Activated CD4-positive, CD25-positive, alpha-beta regulatory T cell (primary cell): ENCODE measurements at regions not wholly inside any gene's neighbourhood (a gene's known extent, or its start where the extent isn't known, plus 50 kb on each side); places are given as distances from the start of the nearest gene placed in this dataset.
"Not testable (repeated sequence)": the region's sequence is repeated elsewhere in the genome, so short reads cannot be mapped to it uniquely, and the experiment has no call there.

Experiments used
- DNase-seq, 4 experiments: peaks; one replicate each; lab custom pipeline; 2025; lab: John Stamatoyannopoulos, UW

- DNase-seq: peak in 3 of 4 experiments; percentile 1 to 21 (median 3)
Measured at GRCh38 chr13:50387051-50387581, 371.9 kb downstream of the KCNRG start.

GRCh38 chr13:50388481-50388880 lies 373.2 kb downstream of the KCNRG start:
- no peak for DNase-seq

GRCh38 chr13:50389726-50390125 lies 374.5 kb downstream of the KCNRG start:
- no peak for DNase-seq

GRCh38 chr13:50390503-50391248 lies 375.4 kb downstream of the KCNRG start:
- DNase-seq: no peak

GRCh38 chr13:50392977-50393376 lies 377.7 kb downstream of the KCNRG start:
- DNase-seq: no peak

GRCh38 chr13:50393628-50394027 lies 378.4 kb downstream of the KCNRG start:
- no peak for DNase-seq

- DNase-seq: no peak
Measured at GRCh38 chr13:50396001-50396400, 380.8 kb downstream of the KCNRG start.

GRCh38 chr13:50396618-50397017 lies 381.4 kb downstream of the KCNRG start:
- DNase-seq: not testable (repeated sequence)

GRCh38 chr13:50400035-50400726 lies 384.9 kb downstream of the KCNRG start:
- no peak for DNase-seq

- no peak for DNase-seq
Measured at GRCh38 chr13:50401049-50401505, 385.8 kb downstream of the KCNRG start.

- DNase-seq: no peak
Measured at GRCh38 chr13:50401721-50402465, 386.6 kb downstream of the KCNRG start.

GRCh38 chr13:50403311-50403710 lies 388.1 kb downstream of the KCNRG start:
- no peak for DNase-seq

- no peak for DNase-seq
Measured at GRCh38 chr13:50404116-50404515, 388.9 kb downstream of the KCNRG start.

- DNase-seq: no peak
Measured at GRCh38 chr13:50404769-50405168, 389.5 kb downstream of the KCNRG start.

- DNase-seq: no peak
Measured at GRCh38 chr13:50406831-50407230, 391.6 kb downstream of the KCNRG start.

GRCh38 chr13:50408068-50408467 lies 392.8 kb downstream of the KCNRG start:
- DNase-seq: no peak

- no peak for DNase-seq
Measured at GRCh38 chr13:50409220-50409619, 394.0 kb downstream of the KCNRG start.

GRCh38 chr13:50410921-50411746 lies 395.9 kb downstream of the KCNRG start:
- no peak for DNase-seq

GRCh38 chr13:50412046-50412617 lies 396.9 kb downstream of the KCNRG start:
- no peak for DNase-seq

- no peak for DNase-seq
Measured at GRCh38 chr13:50414640-50415039, 399.4 kb downstream of the KCNRG start.

GRCh38 chr13:50415428-50415827 lies 400.2 kb downstream of the KCNRG start:
- no peak for DNase-seq
